WTC11 (cell line): ENCODE measurements at regions not wholly inside any gene's neighbourhood (a gene's known extent, or its start where the extent isn't known, plus 50 kb on each side); places are given as distances from the start of the nearest gene placed in this dataset.

Source experiments
- ATF2 ChIP-seq: sonication (generic); formaldehyde crosslinking; IDR thresholded peaks from 2 replicates; pipeline ENCODE4 v1.8.1; 2022; ENCODE audit warnings: low read depth, missing genetic modification reagents, borderline replicate concordance
- ATF6 ChIP-seq: sonication (generic); formaldehyde crosslinking; IDR thresholded peaks from 2 replicates; pipeline ENCODE4 v1.8.1; 2023; ENCODE audit warnings: mild to moderate bottlenecking, missing genetic modification reagents
- CTCF ChIP-seq: fragments of 200-600 bp; IDR thresholded peaks from 2 replicates; pipeline ENCODE4 v1.8.0; 2022; ENCODE audit warnings: antibody characterized with exemption
- JUN ChIP-seq: sonication (generic); formaldehyde crosslinking; IDR thresholded peaks from 2 replicates; pipeline ENCODE4 v1.8.0; 2023; ENCODE audit warnings: mild to moderate bottlenecking, missing genetic modification reagents
- MAX ChIP-seq: sonication (generic); formaldehyde crosslinking; IDR thresholded peaks from 2 replicates; pipeline ENCODE4 v1.8.0; 2022; ENCODE audit warnings: mild to moderate bottlenecking, missing genetic modification reagents
- SP1 ChIP-seq: sonication (generic); formaldehyde crosslinking; conservative IDR thresholded peaks from 2 replicates; pipeline ENCODE4 v1.8.1; 2022; ENCODE audit warnings: missing genetic modification reagents

GRCh38 chr4:85106166-85106565 lies 139.7 kb upstream of the WDFY3 start:
- TF ChIP-seq ATF2 (CRISPR knock-in tag) (no peak), MAX (CRISPR knock-in tag) (no peak), CTCF (no peak), JUN (CRISPR knock-in tag) (no peak), SP1 (no peak), ATF6 (CRISPR knock-in tag) (no peak)
